ENCODE measurements at regions not wholly inside any gene's neighbourhood (a gene's known extent, or its start where the extent isn't known, plus 50 kb on each side); places are given as distances from the start of the nearest gene placed in this dataset.

DNA sequence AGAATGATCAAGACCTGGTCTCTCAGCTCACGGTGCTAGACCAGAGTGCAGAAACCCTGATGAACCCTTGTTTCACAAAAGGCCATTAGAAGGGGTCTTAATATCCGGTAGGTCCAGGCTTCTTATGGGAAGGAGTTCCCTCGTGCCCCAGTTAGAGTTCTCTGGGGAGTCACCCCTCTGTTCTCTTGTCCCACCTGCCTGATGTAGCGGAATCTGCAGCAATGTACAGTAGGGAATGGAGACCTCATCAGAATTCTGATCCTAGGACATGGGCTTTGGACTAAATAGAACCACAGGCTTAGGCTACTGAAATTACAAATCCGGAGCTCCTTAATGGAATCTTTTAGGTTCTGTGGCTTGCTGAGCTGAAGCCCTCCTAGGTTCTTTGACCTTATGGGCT is 243.6 kb upstream of the IRX2 start:
- H3K9me3 Mint-ChIP-seq: peaks cover 4 to 7% of the 10 kb centered on the region in 2 donors
- no peak for DNase-seq
- no peak overlapping the region for H3K4me3 Mint-ChIP-seq
- no peaks in the 10 kb centered on the region for H3K27me3 Mint-ChIP-seq
- no peaks in the 10 kb centered on the region for H3K4me1 Mint-ChIP-seq
- no peak overlapping the region for H3K27ac Mint-ChIP-seq
- no peak for ATAC-seq

DNA sequence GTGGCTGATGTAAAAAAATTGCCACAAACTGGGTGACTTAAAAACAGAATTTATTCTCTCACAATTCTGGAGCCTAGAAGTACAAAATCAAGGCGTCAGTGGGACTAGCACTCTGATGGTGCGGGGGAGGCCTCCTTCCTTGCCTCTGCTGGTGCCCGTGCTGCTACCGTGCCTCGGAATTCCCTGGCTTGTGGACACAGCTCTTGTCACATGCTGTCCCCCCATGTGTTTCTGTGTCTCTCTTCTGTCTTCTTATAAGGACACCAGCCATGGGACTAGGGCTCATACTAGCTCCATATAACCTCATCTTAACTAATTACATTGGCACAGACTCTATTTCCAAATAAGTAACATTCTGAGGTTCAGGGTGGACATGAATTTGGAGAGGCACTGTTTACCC is 242.3 kb upstream of the IRX2 start:
- H3K4me3 Mint-ChIP-seq: no peak overlapping the region
- no peaks in the 10 kb centered on the region for H3K27me3 Mint-ChIP-seq
- no peak for ATAC-seq
- peaks cover 4 to 7% of the 10 kb centered on the region in 2 donors for H3K9me3 Mint-ChIP-seq
- no peak overlapping the region for H3K27ac Mint-ChIP-seq
- H3K4me1 Mint-ChIP-seq: no peaks in the 10 kb centered on the region
- no peak for DNase-seq

DNA sequence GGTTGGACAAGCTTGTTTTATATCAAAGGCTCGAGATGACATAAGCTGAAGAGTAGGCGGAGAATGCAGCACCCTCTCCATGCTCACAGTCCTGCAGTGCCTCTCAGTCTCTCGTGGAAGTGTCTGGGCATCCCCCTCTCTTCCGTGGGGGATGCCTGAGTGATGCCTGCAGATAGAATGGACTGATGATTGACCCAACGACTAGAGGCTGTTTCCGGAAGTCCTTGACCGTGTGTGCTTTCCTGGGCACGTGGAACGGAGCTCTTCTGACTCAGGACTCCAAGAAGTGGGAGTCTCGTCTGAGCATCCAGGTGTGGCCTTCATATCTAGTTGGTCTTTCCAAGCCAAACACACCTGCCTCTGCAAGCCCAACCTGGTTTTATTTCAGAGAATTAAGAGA is 241.8 kb upstream of the IRX2 start:
- H3K4me3 Mint-ChIP-seq: no peak overlapping the region
- no peak for ATAC-seq
- H3K27ac Mint-ChIP-seq: no peak overlapping the region
- no peaks in the 10 kb centered on the region for H3K4me1 Mint-ChIP-seq
- no peak for DNase-seq
- H3K9me3 Mint-ChIP-seq: peaks cover 4 to 7% of the 10 kb centered on the region in 2 donors
- no peaks in the 10 kb centered on the region for H3K27me3 Mint-ChIP-seq

DNA sequence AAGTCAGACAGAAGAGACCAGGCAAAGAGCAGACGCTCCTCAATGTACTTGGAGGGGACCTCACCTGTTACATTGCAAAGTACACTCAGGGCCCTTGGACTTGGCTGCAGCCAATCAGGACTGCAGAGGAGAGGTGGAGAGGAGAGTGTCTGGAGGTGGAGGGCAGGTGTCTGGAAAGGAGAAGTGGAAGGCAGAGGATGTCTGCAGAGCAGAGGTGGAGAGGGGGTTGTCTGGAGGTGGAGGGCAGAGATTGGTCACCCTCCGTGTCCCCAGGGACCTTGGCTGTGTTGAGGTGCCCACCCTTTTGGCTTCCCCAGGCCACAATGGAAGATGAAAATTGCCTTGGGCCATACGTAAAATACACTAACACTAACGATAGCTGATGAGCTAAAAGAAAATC is 241.3 kb upstream of the IRX2 start:
- Mint-ChIP-seq H3K4me1 (no peaks in the 10 kb centered on the region), H3K4me3 (no peak overlapping the region)

DNA sequence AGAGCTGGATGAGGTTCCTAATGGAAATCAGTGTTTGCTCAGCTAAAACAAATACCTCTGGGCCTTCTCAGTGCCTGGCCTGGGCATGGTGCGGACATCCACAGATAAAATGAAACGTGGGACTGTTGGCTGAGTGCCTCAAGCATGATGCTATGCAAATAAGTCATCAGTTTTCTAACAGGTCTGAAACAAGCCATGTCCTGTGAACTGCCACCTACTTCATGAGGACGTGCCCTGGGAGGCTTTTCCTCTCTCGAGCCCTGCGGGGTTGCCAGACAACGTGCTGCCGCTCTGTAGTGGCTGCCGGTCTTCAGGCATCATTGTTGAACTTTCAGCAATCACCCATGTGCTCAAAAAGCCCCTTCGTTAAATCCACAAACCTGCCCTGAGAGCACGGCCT is 240.4 kb upstream of the IRX2 start:
- Mint-ChIP-seq H3K27me3 (no peaks in the 10 kb centered on the region), H3K4me3 (no peak overlapping the region), H3K9me3 (peaks cover 4 to 11% of the 10 kb centered on the region in 2 donors), H3K4me1 (no peaks in the 10 kb centered on the region), H3K27ac (no peak overlapping the region)
- ATAC-seq (no peak), DNase-seq (no peak)

More for the DNA sequence above, 241.3 kb upstream of the IRX2 start:
- peak overlapping the region in 1 of 2 donors; percentile 5 for H3K27ac Mint-ChIP-seq
- peaks cover 4 to 7% of the 10 kb centered on the region in 2 donors for H3K9me3 Mint-ChIP-seq
- ATAC-seq (no peak), DNase-seq (no peak)
- H3K27me3 Mint-ChIP-seq: no peaks in the 10 kb centered on the region

DNA sequence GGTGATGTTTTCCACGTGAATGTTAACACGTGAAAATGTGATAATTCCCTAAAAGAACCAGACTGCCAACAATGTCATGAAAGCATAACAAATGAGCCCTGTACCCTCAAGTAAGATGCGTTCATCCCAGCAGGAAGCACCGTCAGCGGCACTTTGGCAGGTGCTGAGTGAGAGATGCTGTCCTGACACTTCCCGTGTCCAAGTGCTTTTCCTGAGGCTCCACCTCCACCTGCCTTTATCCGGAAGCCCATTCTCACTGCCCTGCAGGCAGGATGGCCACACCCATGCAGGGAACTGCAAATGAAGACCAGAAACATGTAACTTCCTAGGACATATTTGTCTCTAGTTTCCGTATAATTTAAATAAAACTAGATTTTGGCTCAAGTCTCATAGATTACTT is 238.0 kb upstream of the IRX2 start:
- H3K27ac Mint-ChIP-seq: peak overlapping the region in 1 of 2 donors; percentile 19
- no peaks in the 10 kb centered on the region for H3K4me1 Mint-ChIP-seq
- ATAC-seq (no peak), DNase-seq (no peak)
- H3K9me3 Mint-ChIP-seq: peaks cover 4 to 20% of the 10 kb centered on the region in 2 donors
- no peaks in the 10 kb centered on the region for H3K27me3 Mint-ChIP-seq
- H3K4me3 Mint-ChIP-seq: no peak overlapping the region

DNA sequence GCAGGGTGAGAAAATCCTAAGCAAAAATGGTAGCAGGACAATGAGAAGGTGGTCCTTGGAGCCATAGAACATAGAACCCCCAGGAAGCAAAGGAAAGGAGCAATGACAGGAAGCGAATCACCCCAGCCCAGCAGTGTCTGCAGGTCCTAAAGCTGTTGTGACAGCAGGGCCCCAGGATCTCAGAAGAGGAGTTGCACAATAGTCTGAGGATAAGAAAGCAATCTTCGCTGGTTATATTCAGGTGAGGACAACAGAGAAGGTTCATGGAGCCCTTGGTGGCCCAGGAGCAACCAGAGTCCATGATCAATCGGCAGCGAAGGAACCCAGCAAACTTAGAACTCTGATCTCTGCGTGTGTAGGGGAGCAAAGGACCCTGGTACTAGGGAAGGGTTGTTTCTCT is 234.8 kb upstream of the IRX2 start:
- H3K4me1 Mint-ChIP-seq: no peaks in the 10 kb centered on the region
- DNase-seq (no peak), ATAC-seq (no peak)
- H3K27me3 Mint-ChIP-seq: no peaks in the 10 kb centered on the region
- H3K4me3 Mint-ChIP-seq: no peak overlapping the region
- H3K9me3 Mint-ChIP-seq: peaks cover 4 to 22% of the 10 kb centered on the region in 2 donors
- H3K27ac Mint-ChIP-seq: no peak overlapping the region

DNA sequence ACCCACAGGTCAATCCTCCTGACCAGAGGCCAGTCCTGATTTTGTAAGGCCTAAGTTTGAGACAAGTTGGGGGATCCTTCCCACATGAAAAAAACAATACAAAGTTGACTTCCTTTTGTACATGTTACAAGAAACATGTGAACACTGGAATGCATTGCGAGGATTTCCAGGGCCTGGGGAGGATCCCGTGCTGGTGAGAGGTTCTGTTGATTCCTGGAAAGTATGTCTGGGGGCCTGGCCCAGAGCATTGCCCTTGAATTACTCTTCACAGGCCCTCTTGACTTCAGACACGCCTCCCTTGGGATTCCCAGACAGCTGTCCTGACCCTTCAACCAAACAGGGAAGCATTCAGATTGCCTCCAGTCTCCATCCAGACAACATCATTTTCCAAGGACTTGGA is 234.2 kb upstream of the IRX2 start:
- DNase-seq (no peak), ATAC-seq (no peak)
- Mint-ChIP-seq H3K27ac (no peak overlapping the region), H3K4me3 (no peak overlapping the region), H3K4me1 (no peaks in the 10 kb centered on the region), H3K27me3 (no peaks in the 10 kb centered on the region), H3K9me3 (peaks cover 4 to 22% of the 10 kb centered on the region in 2 donors)

DNA sequence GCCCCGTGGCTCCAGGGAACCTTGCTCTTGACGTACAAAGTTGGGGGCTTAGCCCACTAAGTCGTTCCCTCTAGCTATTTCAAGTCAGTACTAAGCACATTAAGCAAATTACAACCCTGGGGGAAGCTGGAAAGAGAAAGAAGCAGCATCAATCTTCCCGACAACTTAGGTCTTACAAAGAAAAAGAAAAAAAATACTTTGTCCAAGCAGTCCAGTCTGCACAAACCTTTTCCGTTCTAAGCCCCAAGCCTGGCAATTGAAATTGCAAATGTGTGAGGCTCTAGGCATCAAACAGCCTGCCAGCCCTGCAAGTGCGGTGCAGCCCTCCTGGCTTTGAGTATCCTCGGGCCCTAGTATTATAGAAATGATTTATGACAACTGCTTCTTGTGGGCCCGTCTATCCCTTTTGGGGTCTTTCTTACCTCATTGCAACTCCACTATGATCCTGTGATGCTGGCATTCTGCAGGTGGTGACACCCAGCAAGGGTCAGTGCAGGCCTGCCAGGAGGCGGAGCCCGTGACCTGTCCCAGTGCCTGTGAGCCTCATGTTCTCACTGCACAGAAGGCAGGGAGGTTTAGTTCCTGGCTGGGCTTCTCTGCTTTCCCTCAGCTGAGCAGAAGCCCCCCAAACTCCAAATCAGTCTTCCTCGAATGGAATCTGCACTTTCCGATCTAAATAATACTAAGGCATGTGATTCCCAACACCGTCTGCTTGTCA is 232.3 kb upstream of the IRX2 start:
- no peaks in the 10 kb centered on the region for H3K27me3 Mint-ChIP-seq
- DNase-seq (no peak), ATAC-seq (no peak)
- H3K4me1 Mint-ChIP-seq: no peaks in the 10 kb centered on the region
- H3K27ac Mint-ChIP-seq: no peak overlapping the region
- no peak overlapping the region for H3K4me3 Mint-ChIP-seq
- H3K9me3 Mint-ChIP-seq: peaks cover 0 to 22% of the 10 kb centered on the region in 2 donors

DNA sequence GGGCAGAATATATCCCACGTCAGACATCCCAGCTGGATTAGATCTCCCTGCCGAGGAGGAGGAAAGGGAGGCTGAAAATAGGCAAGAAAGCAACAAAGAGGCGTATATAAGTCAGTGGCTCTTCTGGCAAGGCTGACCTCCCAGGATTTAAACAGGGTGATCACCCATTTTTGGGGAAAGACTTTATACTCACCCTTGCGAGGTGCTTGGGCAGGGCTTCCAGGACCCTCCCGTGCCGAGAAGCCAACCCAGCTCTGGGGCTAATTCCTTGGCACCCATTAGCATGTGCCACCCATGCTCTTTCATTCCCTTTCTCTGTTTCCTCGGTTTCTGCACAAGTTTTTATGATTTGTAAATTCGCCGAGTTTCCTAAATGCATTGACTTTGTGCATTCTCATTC is 230.2 kb upstream of the IRX2 start:
- Mint-ChIP-seq H3K9me3 (peaks cover 5 to 29% of the 10 kb centered on the region in 2 donors), H3K27ac (no peak overlapping the region), H3K4me1 (no peaks in the 10 kb centered on the region), H3K27me3 (no peaks in the 10 kb centered on the region), H3K4me3 (no peak overlapping the region)
- DNase-seq: no peak
- no peak for ATAC-seq

DNA sequence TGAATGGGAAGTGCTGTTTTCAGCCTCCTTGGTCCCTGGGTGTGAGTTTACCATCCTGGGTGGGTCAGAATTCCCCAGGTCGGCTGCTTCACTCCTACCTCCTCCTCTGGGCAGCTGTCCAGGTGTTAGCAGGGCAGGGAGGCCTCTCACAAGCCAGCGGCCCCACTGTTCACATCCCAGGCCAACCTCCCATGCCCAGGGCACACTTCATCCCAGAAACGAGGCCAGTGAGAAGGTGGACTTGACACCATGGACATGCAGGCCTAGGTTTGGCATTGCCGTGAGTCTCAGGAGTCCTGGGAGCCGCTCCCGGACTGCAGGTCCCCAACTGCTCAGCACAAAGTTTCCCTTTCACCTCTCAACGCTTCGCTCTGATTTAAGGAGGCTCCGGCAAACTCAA is 229.6 kb upstream of the IRX2 start:
- Mint-ChIP-seq H3K4me3 (no peak overlapping the region), H3K27ac (no peak overlapping the region), H3K27me3 (no peaks in the 10 kb centered on the region), H3K9me3 (peaks cover 10 to 23% of the 10 kb centered on the region in 2 donors), H3K4me1 (no peaks in the 10 kb centered on the region)
- no peak for ATAC-seq
- DNase-seq: no peak

DNA sequence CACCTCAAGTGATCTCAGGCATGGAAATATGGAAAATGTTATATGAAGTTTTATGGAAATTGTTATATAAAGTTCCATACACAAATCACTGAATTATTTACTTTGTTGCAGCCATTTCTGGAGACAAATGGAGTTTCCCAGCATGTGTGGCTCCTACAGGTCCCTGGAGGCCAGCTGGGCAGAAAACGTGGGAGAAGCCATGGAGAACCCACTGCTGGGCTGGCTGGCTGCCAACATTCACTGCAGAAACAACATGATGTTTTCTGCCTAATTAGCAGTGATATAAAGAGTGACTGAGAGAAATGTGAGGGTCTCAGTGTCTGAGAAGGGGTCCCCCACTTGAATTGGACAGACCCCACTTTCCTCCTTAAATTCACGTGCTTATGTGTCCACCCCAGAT is 208.8 kb upstream of the IRX2 start:
- DNase-seq (no peak), ATAC-seq (no peak)
- H3K27me3 Mint-ChIP-seq: no peaks in the 10 kb centered on the region
- H3K4me1 Mint-ChIP-seq: no peaks in the 10 kb centered on the region
- no peak overlapping the region for H3K27ac Mint-ChIP-seq
- no peak overlapping the region for H3K4me3 Mint-ChIP-seq
- H3K9me3 Mint-ChIP-seq: peaks cover 13% of the 10 kb centered on the region in 2 donors

DNA sequence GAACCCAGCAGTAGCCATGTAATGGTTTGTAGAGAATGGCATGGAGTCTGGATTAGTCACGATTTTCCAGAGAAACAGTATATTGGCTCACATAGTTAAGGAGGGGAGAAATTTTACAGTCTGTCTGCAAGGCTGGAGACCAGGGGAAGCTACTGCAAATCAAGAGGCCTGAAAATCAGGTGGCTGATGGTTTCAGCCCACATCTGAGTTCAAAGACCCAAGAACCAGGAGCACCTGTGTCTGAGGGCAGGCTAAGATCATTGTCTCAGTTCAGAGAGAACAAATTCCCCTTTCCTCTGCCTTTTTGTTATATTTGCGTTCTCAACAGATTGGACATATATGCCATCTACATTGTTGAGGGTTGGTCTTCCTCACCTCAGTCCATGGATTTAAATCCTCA is 207.5 kb upstream of the IRX2 start:
- DNase-seq (no peak), ATAC-seq (no peak)
- H3K9me3 Mint-ChIP-seq: peaks cover 13 to 18% of the 10 kb centered on the region in 2 donors
- no peaks in the 10 kb centered on the region for H3K27me3 Mint-ChIP-seq
- H3K4me3 Mint-ChIP-seq: no peak overlapping the region
- no peak overlapping the region for H3K27ac Mint-ChIP-seq
- no peaks in the 10 kb centered on the region for H3K4me1 Mint-ChIP-seq

DNA sequence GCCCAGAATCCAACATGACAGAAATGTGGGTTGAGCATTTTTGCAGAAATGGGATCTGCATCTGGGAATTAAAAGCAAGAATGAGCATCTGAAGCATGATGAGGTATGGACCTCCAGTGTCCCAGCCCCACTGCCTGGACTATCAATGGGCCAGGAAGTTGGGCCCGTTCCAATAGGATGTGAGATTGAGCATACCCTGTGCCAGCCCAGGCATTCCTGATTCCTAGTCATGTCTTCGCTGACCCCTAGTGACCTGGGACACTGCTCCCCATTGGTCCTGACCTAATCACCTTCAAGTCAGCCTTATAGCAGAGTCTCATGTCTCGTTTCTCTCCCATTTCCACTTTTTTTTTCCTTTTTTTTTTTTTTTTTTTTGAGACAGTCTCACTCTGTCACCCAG is 197.4 kb upstream of the IRX2 start:
- no peaks in the 10 kb centered on the region for H3K27me3 Mint-ChIP-seq
- no peaks in the 10 kb centered on the region for H3K4me1 Mint-ChIP-seq
- H3K9me3 Mint-ChIP-seq: peaks cover 17% of the 10 kb centered on the region in 2 donors
- no peak overlapping the region for H3K4me3 Mint-ChIP-seq
- DNase-seq: no peak
- H3K27ac Mint-ChIP-seq: no peak overlapping the region
- ATAC-seq: no peak

DNA sequence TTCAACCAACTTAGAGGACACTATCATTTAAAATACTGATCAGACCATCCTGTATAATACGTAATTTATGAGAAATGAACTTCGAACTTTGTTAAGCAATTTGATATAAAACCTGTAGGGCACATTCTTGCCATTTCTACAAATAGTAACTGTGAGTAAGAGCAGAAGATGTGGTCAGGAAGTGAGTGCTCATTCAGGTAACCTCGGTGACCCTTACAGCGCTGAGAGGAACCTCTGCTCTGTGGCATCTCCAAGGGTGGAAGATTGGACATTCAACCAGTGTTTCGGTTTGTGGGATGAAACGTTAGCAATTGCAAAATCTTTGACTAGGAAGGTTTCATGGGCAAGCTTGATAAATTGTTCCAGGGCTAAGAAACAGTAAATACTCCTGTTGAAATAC is 194.8 kb upstream of the IRX2 start:
- Mint-ChIP-seq H3K27ac (no peak overlapping the region), H3K4me3 (no peak overlapping the region), H3K9me3 (peaks cover 13 to 16% of the 10 kb centered on the region in 2 donors), H3K27me3 (no peaks in the 10 kb centered on the region), H3K4me1 (no peaks in the 10 kb centered on the region)
- no peak for ATAC-seq
- no peak for DNase-seq

DNA sequence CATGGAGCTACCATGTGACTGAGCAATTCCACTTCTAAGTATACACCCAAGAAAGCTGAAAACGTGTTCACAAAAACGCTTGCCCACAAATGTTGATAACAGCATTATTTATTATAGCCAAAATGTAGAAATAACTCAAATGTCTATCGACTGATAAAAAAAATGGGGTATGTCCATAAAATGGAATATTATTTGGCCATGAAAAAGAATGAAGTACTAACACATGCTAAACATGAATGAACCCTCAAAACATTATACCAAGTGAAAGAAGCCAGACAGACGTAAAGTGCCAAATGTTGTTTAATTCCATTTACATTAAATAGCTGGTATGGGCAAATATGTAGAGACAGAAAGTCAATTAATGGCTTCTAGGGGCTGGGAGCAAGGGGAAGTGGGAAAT is 184.9 kb upstream of the IRX2 start:
- ATAC-seq: no peak
- H3K4me3 Mint-ChIP-seq: no peak overlapping the region

DNA sequence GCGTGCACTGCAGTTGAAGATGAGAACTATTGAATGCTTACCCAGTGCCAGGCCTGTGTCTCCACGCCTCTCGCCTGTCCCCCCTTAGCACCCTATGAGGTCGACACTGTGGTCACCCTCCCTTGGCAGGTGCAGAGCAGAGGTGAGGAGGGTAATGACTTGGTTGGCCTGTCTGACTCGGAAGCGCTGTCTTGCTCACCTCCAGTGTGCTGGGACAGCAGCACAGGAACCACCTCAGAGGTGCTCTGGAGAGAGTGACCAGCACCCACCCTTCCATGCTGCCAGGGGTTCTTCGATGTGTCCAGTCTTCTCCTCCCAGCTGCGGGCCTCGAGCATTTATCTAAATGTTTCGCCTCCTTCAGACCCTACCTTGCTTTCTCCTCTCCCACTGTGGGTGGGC is 178.3 kb upstream of the IRX2 start:
- DNase-seq: no peak
- Mint-ChIP-seq H3K4me1 (no peaks in the 10 kb centered on the region), H3K27me3 (no peaks in the 10 kb centered on the region), H3K4me3 (no peak overlapping the region), H3K27ac (no peak overlapping the region), H3K9me3 (peaks cover 9% of the 10 kb centered on the region in 2 donors)
- no peak for ATAC-seq

More for the DNA sequence above, 184.9 kb upstream of the IRX2 start:
- H3K9me3 Mint-ChIP-seq: peaks cover 0 to 5% of the 10 kb centered on the region in 2 donors
- H3K4me1 Mint-ChIP-seq: no peaks in the 10 kb centered on the region
- no peak overlapping the region for H3K27ac Mint-ChIP-seq
- no peak for DNase-seq
- no peaks in the 10 kb centered on the region for H3K27me3 Mint-ChIP-seq

Data from stimulated activated naive CD8-positive, alpha-beta T cell treated with anti-CD3 and anti-CD28 coated beads, Interleukin-15, amount 100 ng/mL, for 72 hours (primary cell).